Cardiac septum (tissue), 1 donor: ENCODE measurements at regions not wholly inside any gene's neighbourhood (a gene's known extent, or its start where the extent isn't known, plus 50 kb on each side); places are given as distances from the start of the nearest gene placed in this dataset.
"Not testable (repeated sequence)": the region's sequence is repeated elsewhere in the genome, so short reads cannot be mapped to it uniquely, and the experiment has no call there.

ENCODE experiments used
- DNase-seq: peaks from one replicate; pipeline ENCODE4 v3.0.0-alpha.2; 2020; ENCODE audit warnings: low spot score
- intact Hi-C: fragments of 100-400 bp; cut with DNase I; formaldehyde crosslinking; loops from one replicate; pipeline ENCODE4 v1.14.0; 2022
- donor health status: DM: no; HTN: no; CAD: no.

GRCh38 chr1:83218036-83218716 lies 780.8 kb downstream of the TTLL7 start:
- intact Hi-C loops, DNase-seq: not testable (repeated sequence)

- DNase-seq, intact Hi-C loops: not testable (repeated sequence)
These were observed 784.6 kb downstream of the TTLL7 start for GRCh38 chr1:83214317-83214716.

- intact Hi-C loops, DNase-seq: not testable (repeated sequence)
These were observed 785.3 kb downstream of the TTLL7 start for GRCh38 chr1:83213648-83214047.

- DNase-seq, intact Hi-C loops: not testable (repeated sequence)
These were observed 786.9 kb downstream of the TTLL7 start for GRCh38 chr1:83212033-83212432.

- intact Hi-C loops, DNase-seq: not testable (repeated sequence)
These were observed 790.4 kb downstream of the TTLL7 start for GRCh38 chr1:83208540-83208939.

- DNase-seq, intact Hi-C loops: not testable (repeated sequence)
These were observed 804.3 kb downstream of the TTLL7 start for GRCh38 chr1:83194610-83195009.

GRCh38 chr1:83182033-83182728 lies 816.8 kb downstream of the TTLL7 start:
- intact Hi-C loops, DNase-seq: not testable (repeated sequence)

- intact Hi-C loops, DNase-seq: not testable (repeated sequence)
These were observed 818.3 kb downstream of the TTLL7 start for GRCh38 chr1:83180621-83181020.

GRCh38 chr1:83167634-83168033 lies 831.3 kb downstream of the TTLL7 start:
- DNase-seq, intact Hi-C loops: not testable (repeated sequence)

GRCh38 chr1:83163879-83164475 lies 835.0 kb downstream of the TTLL7 start:
- DNase-seq, intact Hi-C loops: not testable (repeated sequence)

- intact Hi-C loops, DNase-seq: not testable (repeated sequence)
These were observed 840.0 kb downstream of the TTLL7 start for GRCh38 chr1:83158924-83159323.

- intact Hi-C loops, DNase-seq: not testable (repeated sequence)
These were observed 844.6 kb downstream of the TTLL7 start for GRCh38 chr1:83154306-83154705.

- DNase-seq, result peak; percentile 78
- intact Hi-C loops, result not testable (repeated sequence)
These were observed 847.6 kb downstream of the TTLL7 start for GRCh38 chr1:83151167-83151898.

GRCh38 chr1:83150479-83150878 lies 848.5 kb downstream of the TTLL7 start:
- intact Hi-C loops, DNase-seq: not testable (repeated sequence)

GRCh38 chr1:83145820-83146219 lies 853.1 kb downstream of the TTLL7 start:
- DNase-seq, intact Hi-C loops: not testable (repeated sequence)

- intact Hi-C loops, DNase-seq: not testable (repeated sequence)
These were observed 856.1 kb downstream of the TTLL7 start for GRCh38 chr1:83142802-83143201.

GRCh38 chr1:83135524-83136157 lies 863.3 kb downstream of the TTLL7 start:
- intact Hi-C loops, DNase-seq: not testable (repeated sequence)

GRCh38 chr1:83134322-83135014 lies 864.5 kb downstream of the TTLL7 start:
- DNase-seq, intact Hi-C loops: not testable (repeated sequence)

- intact Hi-C loops, result no loop called here
- no peak for DNase-seq
These were observed 867.3 kb downstream of the TTLL7 start for GRCh38 chr1:83131692-83131955.
